ENCODE measurements at regions not wholly inside any gene's neighbourhood (a gene's known extent, or its start where the extent isn't known, plus 50 kb on each side); places are given as distances from the start of the nearest gene placed in this dataset.

DNA sequence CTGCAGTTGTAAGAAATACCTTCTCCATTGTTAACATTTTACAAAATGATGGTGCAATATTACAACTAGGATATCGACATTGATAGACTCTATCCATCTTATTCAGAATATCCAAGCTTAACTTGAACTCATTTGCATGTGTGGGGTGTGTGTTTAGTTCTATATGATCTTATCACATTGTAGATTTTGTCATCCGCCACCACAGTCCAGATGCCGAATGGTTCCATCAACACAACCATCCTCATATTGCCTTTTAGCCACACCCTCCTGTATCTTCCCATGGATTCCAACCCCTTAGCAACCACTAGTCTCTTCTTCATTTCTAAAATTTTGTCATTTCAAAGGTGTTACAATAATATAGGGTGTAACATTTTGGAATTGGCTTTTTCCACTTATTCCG lies 452.9 kb upstream of the AKR1E2 start:
- Mint-ChIP-seq H3K4me3 (no peak overlapping the region), H3K27me3 (peaks cover 22% of the 10 kb centered on the region), H3K27ac (no peak overlapping the region), H3K4me1 (no peaks in the 10 kb centered on the region), H3K9me3 (no peaks in the 10 kb centered on the region)
- ATAC-seq = no peak
- DNase-seq = no peak

DNA sequence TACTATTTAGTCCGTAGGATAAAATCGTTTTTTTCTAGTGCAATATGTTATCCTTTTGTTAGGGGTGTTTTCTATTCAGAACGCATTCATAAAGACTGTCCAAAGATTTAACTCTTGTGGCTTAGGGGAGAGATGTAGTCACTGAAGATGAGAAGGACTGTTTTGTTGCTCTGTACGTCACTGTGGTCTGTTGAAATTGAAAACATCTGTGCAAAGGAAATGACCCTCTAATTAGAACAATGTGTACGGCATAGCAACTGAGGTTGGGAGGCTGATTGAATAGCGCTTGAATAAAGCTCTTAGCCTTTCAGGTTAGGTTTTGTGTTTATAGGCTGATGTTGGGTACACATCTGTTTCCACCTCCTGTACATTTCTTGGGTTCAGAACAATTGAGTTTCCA lies 453.4 kb upstream of the AKR1E2 start:
- Mint-ChIP-seq H3K4me1 (no peaks in the 10 kb centered on the region), H3K27me3 (peaks cover 22% of the 10 kb centered on the region), H3K9me3 (no peaks in the 10 kb centered on the region), H3K27ac (no peak overlapping the region), H3K4me3 (no peak overlapping the region)
- ATAC-seq (no peak), DNase-seq (no peak)

DNA sequence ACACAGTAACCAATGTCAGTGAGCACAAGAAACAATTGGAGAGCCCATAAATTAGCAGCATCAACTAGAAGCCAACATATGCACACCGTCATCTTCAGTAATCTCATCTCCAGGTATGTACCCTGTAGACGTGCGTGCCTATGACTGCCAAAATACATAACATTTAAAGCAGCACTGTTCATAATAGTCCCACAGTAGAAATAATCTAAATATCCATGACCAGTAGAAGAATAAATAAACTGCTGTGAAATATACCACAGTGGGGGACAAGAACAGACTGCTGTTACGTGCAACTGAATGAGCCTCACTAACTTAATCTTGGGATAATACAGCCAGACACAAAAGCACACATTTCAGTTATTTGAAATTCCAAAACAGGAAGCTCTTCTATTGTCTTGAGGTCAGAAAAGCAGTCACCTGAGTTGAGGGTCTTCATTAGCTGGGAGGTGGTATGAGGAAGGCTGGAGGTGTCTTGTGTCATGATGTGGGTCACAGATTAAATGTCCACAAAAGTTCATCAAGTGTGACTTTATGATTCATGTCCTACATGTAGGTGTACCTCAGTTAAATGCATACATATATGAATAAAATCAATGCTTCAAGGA lies 454.2 kb upstream of the AKR1E2 start:
- Mint-ChIP-seq H3K4me3 (no peak overlapping the region), H3K27ac (no peak overlapping the region), H3K9me3 (no peaks in the 10 kb centered on the region), H3K4me1 (no peaks in the 10 kb centered on the region), H3K27me3 (peaks cover 22% of the 10 kb centered on the region)
- no peak for ATAC-seq
- DNase-seq = no peak

DNA sequence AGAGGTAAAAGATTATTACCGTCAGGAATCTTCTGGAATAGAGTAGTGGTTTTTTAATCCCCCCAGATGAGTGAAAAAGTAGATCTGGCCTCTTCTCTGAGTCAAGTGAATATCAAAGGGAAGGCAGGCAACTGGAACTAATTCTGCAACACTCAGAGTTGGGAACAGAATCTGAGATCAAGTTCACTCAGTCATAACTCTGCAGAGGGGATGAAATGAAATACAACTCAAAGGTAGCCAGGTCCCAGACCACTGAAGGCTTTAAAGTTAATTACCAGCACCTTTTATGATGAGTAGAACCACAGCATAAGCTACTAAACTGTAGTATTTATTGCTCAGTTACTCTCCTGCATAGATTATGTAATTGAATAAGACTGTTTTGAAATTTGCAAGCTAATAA lies 455.6 kb upstream of the AKR1E2 start:
- peaks cover 22% of the 10 kb centered on the region for H3K27me3 Mint-ChIP-seq
- H3K4me3 Mint-ChIP-seq = no peak overlapping the region
- DNase-seq (no peak), ATAC-seq (no peak)
- H3K4me1 Mint-ChIP-seq = no peaks in the 10 kb centered on the region
- H3K9me3 Mint-ChIP-seq = no peaks in the 10 kb centered on the region
- H3K27ac Mint-ChIP-seq = no peak overlapping the region

DNA sequence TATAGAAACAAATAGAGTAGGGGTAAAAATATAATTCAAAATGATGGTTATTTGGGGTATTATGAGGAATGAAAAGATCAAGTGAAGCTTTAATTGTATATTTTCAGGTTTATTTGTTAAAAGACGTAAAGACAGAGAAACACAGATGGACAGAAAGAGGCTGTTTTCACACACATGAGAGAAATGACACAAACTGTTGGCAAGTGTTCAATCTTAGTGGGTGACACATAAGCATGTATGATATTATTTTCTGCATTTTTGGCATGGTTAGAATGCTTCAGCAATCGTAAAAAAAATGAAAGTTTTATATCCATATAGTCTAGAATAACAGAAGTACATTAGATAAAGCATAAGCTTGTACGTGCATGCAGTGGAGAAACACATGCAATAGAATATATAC lies 464.4 kb upstream of the AKR1E2 start:
- H3K4me1 Mint-ChIP-seq = no peaks in the 10 kb centered on the region
- no peak overlapping the region for H3K4me3 Mint-ChIP-seq
- ATAC-seq (no peak), DNase-seq (no peak)
- H3K9me3 Mint-ChIP-seq = no peaks in the 10 kb centered on the region
- peaks cover 6% of the 10 kb centered on the region for H3K27me3 Mint-ChIP-seq
- no peak overlapping the region for H3K27ac Mint-ChIP-seq

DNA sequence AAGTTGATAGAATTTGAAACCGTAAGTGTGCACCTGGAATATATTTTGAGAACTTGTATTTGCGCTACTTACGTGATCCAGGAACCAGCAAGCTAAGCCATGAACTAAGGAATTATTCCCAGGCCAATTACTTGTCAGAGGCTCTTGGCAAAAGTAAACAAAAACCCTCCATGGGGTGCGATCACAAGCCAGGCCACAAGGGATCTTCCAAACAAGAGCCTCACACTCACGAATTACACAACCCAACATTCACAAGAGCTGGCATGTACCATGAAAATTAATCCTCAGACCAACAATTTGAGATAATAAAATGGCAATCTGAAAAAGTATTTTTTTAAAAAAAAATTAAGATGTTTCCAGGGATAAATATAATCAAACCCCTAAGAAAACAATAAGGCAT lies 467.0 kb upstream of the AKR1E2 start:
- H3K9me3 Mint-ChIP-seq = no peaks in the 10 kb centered on the region
- DNase-seq (no peak), ATAC-seq (no peak)
- H3K4me3 Mint-ChIP-seq = no peak overlapping the region
- peaks cover 8% of the 10 kb centered on the region for H3K27me3 Mint-ChIP-seq
- H3K27ac Mint-ChIP-seq = no peak overlapping the region
- peaks cover 1% of the 10 kb centered on the region for H3K4me1 Mint-ChIP-seq

DNA sequence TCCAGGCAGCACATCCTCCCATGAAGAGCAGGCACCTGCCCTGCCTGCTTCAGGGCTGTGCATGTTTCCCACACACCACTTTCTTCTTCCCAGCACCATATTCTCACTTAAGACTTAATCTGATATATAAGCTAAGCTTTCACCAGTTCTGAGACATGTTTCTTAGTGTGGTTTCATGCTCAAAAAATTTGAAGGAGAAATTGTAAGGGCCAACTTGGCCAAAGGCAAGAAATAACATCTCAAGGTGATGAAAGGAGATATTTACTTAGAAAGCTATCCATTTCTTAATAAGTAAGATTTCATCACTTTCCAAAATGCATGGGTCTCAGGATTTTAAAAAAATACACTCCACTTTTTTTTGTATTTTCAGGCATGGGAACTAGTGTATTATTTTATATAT lies 468.1 kb upstream of the AKR1E2 start:
- Mint-ChIP-seq H3K4me3 (no peak overlapping the region), H3K27me3 (peaks cover 8% of the 10 kb centered on the region), H3K9me3 (no peaks in the 10 kb centered on the region), H3K4me1 (peaks cover 6% of the 10 kb centered on the region), H3K27ac (no peak overlapping the region)
- ATAC-seq = no peak
- DNase-seq = no peak

DNA sequence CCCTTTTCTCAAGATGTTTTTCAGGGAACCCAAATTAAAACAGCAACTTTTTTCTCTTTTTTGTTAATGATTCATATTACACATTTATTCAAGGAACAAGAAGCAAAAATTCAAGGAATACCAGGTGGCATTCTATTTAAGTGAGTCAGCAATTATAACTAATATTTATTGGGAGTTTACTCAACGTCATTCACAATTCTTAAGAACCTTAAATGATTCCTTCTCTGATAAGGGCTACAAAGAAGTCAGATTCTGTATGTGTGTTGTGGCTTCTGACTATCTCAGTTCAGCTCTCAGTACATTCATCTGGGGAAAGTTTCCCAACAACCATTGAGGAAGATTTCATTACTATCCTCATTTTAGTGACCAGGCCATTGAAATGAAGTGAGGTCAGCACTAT lies 470.7 kb upstream of the AKR1E2 start:
- Mint-ChIP-seq H3K4me1 (peaks cover 6% of the 10 kb centered on the region), H3K9me3 (no peaks in the 10 kb centered on the region), H3K4me3 (no peak overlapping the region), H3K27me3 (peaks cover 8% of the 10 kb centered on the region), H3K27ac (no peak overlapping the region)
- ATAC-seq = no peak
- no peak for DNase-seq

DNA sequence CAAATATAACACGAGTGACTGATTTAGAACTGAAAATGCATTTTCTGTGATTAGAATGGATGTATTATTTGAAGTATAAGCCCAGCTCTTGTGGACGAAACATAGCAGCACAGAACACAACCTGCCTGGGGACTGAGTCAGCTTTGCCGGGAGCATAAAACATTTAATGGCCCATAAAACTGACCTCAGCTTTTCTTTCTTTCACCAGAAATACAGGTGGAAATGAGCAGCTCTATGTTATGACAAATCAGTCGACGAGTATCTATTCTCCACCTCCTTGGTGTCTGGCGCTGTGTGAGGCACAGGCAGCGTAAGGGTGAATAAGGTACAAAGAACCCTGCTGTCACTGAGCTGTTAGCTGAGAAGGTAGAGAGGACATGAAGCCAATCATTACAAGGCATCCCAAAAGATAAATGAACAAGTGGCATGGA lies 471.6 kb upstream of the AKR1E2 start:
- Mint-ChIP-seq H3K4me1 (peaks cover 6% of the 10 kb centered on the region), H3K27me3 (peaks cover 8% of the 10 kb centered on the region), H3K4me3 (no peak overlapping the region), H3K9me3 (no peaks in the 10 kb centered on the region), H3K27ac (no peak overlapping the region)
- DNase-seq = no peak
- ATAC-seq = no peak

DNA sequence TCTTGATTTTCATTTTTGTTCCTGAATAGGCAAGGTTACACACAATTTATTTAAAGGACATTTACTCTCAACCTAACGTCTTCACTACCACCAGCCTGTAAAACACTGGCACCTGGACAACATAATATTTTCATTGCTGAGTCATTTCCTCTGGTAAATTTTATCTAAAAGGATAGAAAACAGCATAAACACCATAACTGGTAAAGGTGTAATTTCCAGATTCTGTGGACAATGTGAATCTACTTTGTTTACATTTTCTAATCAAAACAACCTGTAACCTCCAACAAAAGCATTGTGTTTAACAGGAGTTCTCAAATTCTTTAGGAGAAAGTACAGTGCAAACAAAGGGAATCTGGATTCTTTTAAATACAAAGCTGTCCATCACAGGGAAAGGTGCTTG lies 472.0 kb upstream of the AKR1E2 start:
- ATAC-seq (no peak), DNase-seq (no peak)

DNA sequence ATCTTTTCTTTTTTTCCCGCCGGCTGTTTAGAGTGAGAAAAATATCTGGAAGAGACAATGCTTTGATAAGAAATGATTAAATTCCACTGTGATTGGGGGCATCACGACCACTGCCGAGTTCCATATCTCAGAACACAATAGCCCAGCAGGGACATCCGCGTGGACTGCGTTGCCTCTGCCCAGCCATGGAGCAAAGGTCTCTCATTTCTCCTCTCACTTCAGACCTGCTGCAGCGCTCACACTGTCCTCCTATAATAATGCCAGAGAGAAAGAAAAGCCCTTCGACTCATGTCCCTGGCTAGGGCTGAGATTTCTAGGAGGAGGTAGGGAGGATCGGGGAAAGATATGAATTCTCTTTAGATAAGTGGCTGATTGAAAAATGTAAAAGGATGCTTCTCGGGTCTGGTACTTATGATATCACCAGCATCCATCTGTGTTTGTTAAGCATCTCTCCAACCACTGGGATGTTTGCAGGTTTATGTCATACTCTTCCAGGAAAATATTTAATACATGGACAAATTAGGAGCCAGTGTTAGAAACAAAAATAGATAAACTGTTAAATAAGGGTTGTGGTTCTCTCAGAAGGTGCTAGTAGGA lies 472.9 kb upstream of the AKR1E2 start:
- Mint-ChIP-seq H3K27ac (no peak overlapping the region), H3K4me3 (no peak overlapping the region), H3K4me1 (peaks cover 6% of the 10 kb centered on the region), H3K27me3 (peaks cover 8% of the 10 kb centered on the region), H3K9me3 (no peaks in the 10 kb centered on the region)
- no peak for ATAC-seq
- no peak for DNase-seq

More for the DNA sequence above, 472.0 kb upstream of the AKR1E2 start:
- Mint-ChIP-seq H3K27ac (no peak overlapping the region), H3K9me3 (no peaks in the 10 kb centered on the region), H3K4me3 (no peak overlapping the region), H3K4me1 (peaks cover 6% of the 10 kb centered on the region), H3K27me3 (peaks cover 8% of the 10 kb centered on the region)

DNA sequence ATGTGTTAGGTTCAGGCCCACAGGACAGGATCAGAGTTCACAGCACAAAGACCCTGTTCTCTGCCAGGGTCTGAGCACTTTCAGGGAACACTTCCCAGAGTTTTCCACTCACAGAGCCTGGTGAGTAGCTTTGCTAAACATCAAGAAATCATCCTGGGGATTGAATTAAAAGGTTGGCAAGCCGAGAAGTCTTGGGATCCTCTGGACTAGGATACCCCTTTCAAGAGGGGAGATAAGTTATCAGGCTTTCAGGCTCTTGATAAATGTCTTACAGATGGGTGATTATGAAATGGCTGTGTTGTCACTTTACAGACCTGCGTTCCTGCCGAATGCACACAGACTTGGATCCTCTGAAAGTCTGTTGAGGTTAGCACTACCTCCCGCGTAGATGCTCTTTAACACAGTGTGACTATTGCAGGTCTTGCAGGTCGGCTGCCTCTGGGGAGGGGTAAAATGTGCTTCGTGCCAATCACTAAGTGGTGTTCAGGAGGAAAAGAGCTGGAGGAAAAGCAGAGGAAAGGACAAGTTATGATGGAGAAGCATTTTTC lies 473.5 kb upstream of the AKR1E2 start:
- no peaks in the 10 kb centered on the region for H3K9me3 Mint-ChIP-seq
- H3K27me3 Mint-ChIP-seq = peaks cover 8% of the 10 kb centered on the region
- H3K4me3 Mint-ChIP-seq = no peak overlapping the region
- H3K27ac Mint-ChIP-seq = peak overlapping the region in 1 of 2 donors; percentile 82
- DNase-seq = no peak
- no peak for ATAC-seq
- peaks cover 6% of the 10 kb centered on the region for H3K4me1 Mint-ChIP-seq

DNA sequence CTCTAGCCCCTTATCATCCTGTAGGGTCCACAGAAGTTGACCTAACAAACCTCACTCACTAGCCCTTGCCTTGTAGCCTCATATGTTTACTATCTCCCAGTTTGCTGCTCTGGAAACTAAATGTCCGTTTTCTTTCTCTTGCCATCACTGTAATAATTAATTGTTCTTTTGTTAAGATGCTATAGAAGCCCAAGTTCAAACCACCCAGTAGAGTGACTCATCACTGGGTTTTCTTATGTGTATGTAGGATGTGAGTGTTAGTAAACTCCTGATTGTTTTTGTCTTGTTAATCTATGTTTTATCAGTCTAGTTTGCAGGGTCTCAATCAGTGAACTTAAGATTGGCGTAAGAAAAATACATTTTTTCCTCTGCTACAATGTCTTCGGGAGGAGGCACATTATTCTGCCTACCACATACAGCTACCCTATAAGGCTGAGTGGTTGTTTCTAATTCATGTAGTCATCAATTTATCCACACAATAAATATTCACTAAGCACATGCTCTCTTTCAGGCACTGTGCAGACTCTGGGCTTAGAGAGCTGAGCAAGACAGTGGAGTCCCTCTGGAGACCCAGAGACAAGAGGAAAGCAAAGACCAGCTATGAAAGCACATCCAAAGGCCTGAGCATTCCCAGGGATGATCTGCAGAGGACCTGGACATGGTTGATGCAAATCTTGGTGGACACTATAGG lies 474.1 kb upstream of the AKR1E2 start:
- no peak overlapping the region for H3K27ac Mint-ChIP-seq
- H3K9me3 Mint-ChIP-seq = no peaks in the 10 kb centered on the region
- H3K27me3 Mint-ChIP-seq = peaks cover 5% of the 10 kb centered on the region
- ATAC-seq (no peak), DNase-seq (no peak)
- no peak overlapping the region for H3K4me3 Mint-ChIP-seq
- H3K4me1 Mint-ChIP-seq = peaks cover 6% of the 10 kb centered on the region

DNA sequence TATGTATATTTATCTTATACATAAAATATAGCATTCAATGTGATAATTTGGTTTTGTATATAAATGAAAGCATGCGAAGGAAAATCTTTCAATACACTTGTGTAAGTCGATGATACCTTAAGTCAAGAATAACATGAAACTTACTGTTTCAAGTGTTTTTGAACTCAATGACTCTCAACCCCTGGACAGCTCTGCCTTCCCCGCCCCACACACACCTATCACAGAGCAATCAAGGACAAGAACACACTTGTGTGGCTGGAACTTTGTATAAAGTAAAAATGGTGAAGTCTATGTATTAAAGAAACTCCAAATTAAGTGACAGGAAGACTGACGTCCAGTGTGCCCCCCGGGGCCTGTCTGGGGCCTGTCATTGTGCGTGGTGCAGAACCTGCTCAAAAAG lies 478.6 kb upstream of the AKR1E2 start:
- no peaks in the 10 kb centered on the region for H3K9me3 Mint-ChIP-seq
- DNase-seq (no peak), ATAC-seq (no peak)
- no peak overlapping the region for H3K27ac Mint-ChIP-seq
- peaks cover 13% of the 10 kb centered on the region for H3K4me1 Mint-ChIP-seq
- peaks cover 15% of the 10 kb centered on the region for H3K27me3 Mint-ChIP-seq
- no peak overlapping the region for H3K4me3 Mint-ChIP-seq

DNA sequence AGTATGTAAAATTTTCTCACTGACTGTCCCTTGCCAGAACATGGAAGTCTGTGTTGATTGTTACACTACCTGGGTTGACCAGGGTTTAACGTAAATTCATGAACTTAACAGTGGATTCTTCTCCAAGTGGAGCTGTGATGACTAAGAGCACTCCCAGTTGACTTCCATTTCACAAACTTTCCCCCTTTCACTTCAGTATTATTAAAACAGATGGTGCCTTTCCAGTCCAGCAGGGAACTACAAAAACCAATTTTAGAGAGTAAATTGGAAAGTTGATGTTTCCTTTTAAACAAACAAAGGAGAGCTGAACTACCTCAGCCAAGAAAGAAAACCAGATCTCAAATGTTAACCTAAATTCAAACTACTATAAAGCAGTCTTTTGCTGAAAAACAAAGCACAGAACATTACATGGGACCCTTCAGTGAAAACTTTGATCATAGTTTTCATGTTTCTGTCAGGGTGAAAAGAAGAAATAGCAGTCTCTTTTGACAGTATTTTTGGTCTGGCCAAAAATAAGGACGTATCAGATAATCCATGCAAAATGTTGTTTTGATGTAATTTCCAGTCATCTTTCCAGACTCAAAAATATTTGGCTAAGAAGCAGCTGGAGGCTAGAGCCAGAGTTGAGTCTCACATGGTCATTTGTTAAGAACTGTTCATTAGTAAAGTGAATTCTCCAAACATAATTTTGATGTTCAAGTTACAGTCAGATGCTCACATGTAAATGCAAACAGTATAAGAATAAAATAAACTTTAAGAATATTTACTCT lies 479.9 kb upstream of the AKR1E2 start:
- DNase-seq = no peak
- H3K4me1 Mint-ChIP-seq = peaks cover 13% of the 10 kb centered on the region
- H3K4me3 Mint-ChIP-seq = no peak overlapping the region
- no peak overlapping the region for H3K27ac Mint-ChIP-seq
- no peak for ATAC-seq
- H3K27me3 Mint-ChIP-seq = peaks cover 15% of the 10 kb centered on the region
- H3K9me3 Mint-ChIP-seq = no peaks in the 10 kb centered on the region
